ENCODE measurements at regions not wholly inside any gene's neighbourhood (a gene's known extent, or its start where the extent isn't known, plus 50 kb on each side); places are given as distances from the start of the nearest gene placed in this dataset.

- H3F3A ChIP-seq (ENCODE audit: insufficient read depth) = no peaks in the 10 kb centered on the region
- no peak overlapping the region for H3K9ac ChIP-seq
- WGBS, 2 experiments (ENCODE audit: low coverage in 1 of 2, low lambda C conversion rate in 2 of 2, missing lambda C conversion rate in 2 of 2) = 39 to 43% methylated on average over 13 of the region's 13 CpGs
- no peaks in the 10 kb centered on the region for H3K9me2 ChIP-seq (ENCODE audit: insufficient read depth)
- H3K4me2 ChIP-seq (ENCODE audit: unreplicated experiment) = no peak overlapping the region
- H3K4me3 ChIP-seq = no peak overlapping the region
- TF ChIP-seq EZH2phosphoT487 (IDR thresholded peaks at IDR 0.05; ENCODE audit: insufficient read depth, low read depth) (no peak), EZH2 (IDR thresholded peaks at IDR 0.05; ENCODE audit: insufficient read depth, poor library complexity, severe bottlenecking) (no peak)
- DNase-seq = no peak
- H3K4me1 ChIP-seq (ENCODE audit: insufficient read depth) = no peaks in the 10 kb centered on the region
- H3K27me3 ChIP-seq (replicated peaks; ENCODE audit: insufficient read depth) = no peaks in the 10 kb centered on the region
- no peaks in the 10 kb centered on the region for H3K79me2 ChIP-seq (ENCODE audit: insufficient read depth)
- in situ Hi-C loops (cut with MboI) = no loop called here
- H3K36me3 ChIP-seq (ENCODE audit: low read depth) = no peaks in the 10 kb centered on the region
- H3K9me3 ChIP-seq (ENCODE audit: low read depth) = no peaks in the 10 kb centered on the region
- no peaks in the 10 kb centered on the region for H4K20me1 ChIP-seq (ENCODE audit: insufficient read depth)
- no peak overlapping the region for H3K27ac ChIP-seq
- H2AFZ ChIP-seq = no peak overlapping the region
Measured at GRCh38 chr16:26605626-26606271, 461.0 kb upstream of the C16orf82 start.

- H3K4me3 ChIP-seq = no peak overlapping the region
- TF ChIP-seq EZH2 (IDR thresholded peaks at IDR 0.05; ENCODE audit: insufficient read depth, poor library complexity, severe bottlenecking) = no peak
- TF ChIP-seq EZH2phosphoT487 (IDR thresholded peaks at IDR 0.05; ENCODE audit: insufficient read depth, low read depth) = no peak
- H3F3A ChIP-seq (ENCODE audit: insufficient read depth) = no peaks in the 10 kb centered on the region
- no peaks in the 10 kb centered on the region for H3K79me2 ChIP-seq (ENCODE audit: insufficient read depth)
- no peaks in the 10 kb centered on the region for H3K9me2 ChIP-seq (ENCODE audit: insufficient read depth)
- no peaks in the 10 kb centered on the region for H3K27me3 ChIP-seq (replicated peaks; ENCODE audit: insufficient read depth)
- no peak overlapping the region for H3K9ac ChIP-seq
- no peaks in the 10 kb centered on the region for H4K20me1 ChIP-seq (ENCODE audit: insufficient read depth)
- no peak overlapping the region for H3K4me2 ChIP-seq (ENCODE audit: unreplicated experiment)
- H3K36me3 ChIP-seq (ENCODE audit: low read depth) = no peaks in the 10 kb centered on the region
- H3K4me1 ChIP-seq (ENCODE audit: insufficient read depth) = no peaks in the 10 kb centered on the region
- DNase-seq = no peak
- H3K27ac ChIP-seq = no peak overlapping the region
- H2AFZ ChIP-seq = no peak overlapping the region
- in situ Hi-C loops (cut with MboI) = no loop called here
- WGBS, 2 experiments (ENCODE audit: low coverage in 1 of 2, low lambda C conversion rate in 2 of 2, missing lambda C conversion rate in 2 of 2) = 12 to 18% methylated on average over 3 of the region's 3 CpGs
- H3K9me3 ChIP-seq (ENCODE audit: low read depth) = no peaks in the 10 kb centered on the region
Measured at GRCh38 chr16:26606381-26607150, 460.2 kb upstream of the C16orf82 start.

GRCh38 chr16:26614237-26614841, 452.4 kb upstream of the C16orf82 start:
- H3F3A ChIP-seq (ENCODE audit: insufficient read depth) = no peaks in the 10 kb centered on the region
- no peaks in the 10 kb centered on the region for H3K4me1 ChIP-seq (ENCODE audit: insufficient read depth)
- 21 to 24% methylated on average over 7 of the region's 7 CpGs for WGBS, 2 experiments (ENCODE audit: low coverage in 1 of 2, low lambda C conversion rate in 2 of 2, missing lambda C conversion rate in 2 of 2)
- no peaks in the 10 kb centered on the region for H3K9me3 ChIP-seq (ENCODE audit: low read depth)
- no peak for DNase-seq
- no peaks in the 10 kb centered on the region for H3K27me3 ChIP-seq (replicated peaks; ENCODE audit: insufficient read depth)
- no peaks in the 10 kb centered on the region for H3K79me2 ChIP-seq (ENCODE audit: insufficient read depth)
- H3K9me2 ChIP-seq (ENCODE audit: insufficient read depth) = no peaks in the 10 kb centered on the region
- TF ChIP-seq EZH2phosphoT487 (IDR thresholded peaks at IDR 0.05; ENCODE audit: insufficient read depth, low read depth) (no peak), EZH2 (IDR thresholded peaks at IDR 0.05; ENCODE audit: insufficient read depth, poor library complexity, severe bottlenecking) (no peak)
- no peak overlapping the region for H3K9ac ChIP-seq
- no peak overlapping the region for H3K4me2 ChIP-seq (ENCODE audit: unreplicated experiment)
- H2AFZ ChIP-seq = no peak overlapping the region
- no peaks in the 10 kb centered on the region for H3K36me3 ChIP-seq (ENCODE audit: low read depth)
- in situ Hi-C loops (cut with MboI) = no loop called here
- no peaks in the 10 kb centered on the region for H4K20me1 ChIP-seq (ENCODE audit: insufficient read depth)
- H3K4me3 ChIP-seq = no peak overlapping the region
- no peak overlapping the region for H3K27ac ChIP-seq

- no peaks in the 10 kb centered on the region for H3K27me3 ChIP-seq (replicated peaks; ENCODE audit: insufficient read depth)
- no peak overlapping the region for H3K9ac ChIP-seq
- H3K4me1 ChIP-seq (ENCODE audit: insufficient read depth) = no peaks in the 10 kb centered on the region
- no peaks in the 10 kb centered on the region for H3K9me2 ChIP-seq (ENCODE audit: insufficient read depth)
- WGBS, 2 experiments (ENCODE audit: low coverage in 1 of 2, low lambda C conversion rate in 2 of 2, missing lambda C conversion rate in 2 of 2) = 17 to 43% methylated on average over 2 of the region's 2 CpGs
- H4K20me1 ChIP-seq (ENCODE audit: insufficient read depth) = no peaks in the 10 kb centered on the region
- H3K4me3 ChIP-seq = no peak overlapping the region
- in situ Hi-C loops (cut with MboI) = no loop called here
- H3K79me2 ChIP-seq (ENCODE audit: insufficient read depth) = no peaks in the 10 kb centered on the region
- H3K27ac ChIP-seq = no peak overlapping the region
- H2AFZ ChIP-seq = no peak overlapping the region
- H3K4me2 ChIP-seq (ENCODE audit: unreplicated experiment) = no peak overlapping the region
- H3K9me3 ChIP-seq (ENCODE audit: low read depth) = no peaks in the 10 kb centered on the region
- no peaks in the 10 kb centered on the region for H3F3A ChIP-seq (ENCODE audit: insufficient read depth)
- DNase-seq = no peak
- no peaks in the 10 kb centered on the region for H3K36me3 ChIP-seq (ENCODE audit: low read depth)
- TF ChIP-seq EZH2phosphoT487 (IDR thresholded peaks at IDR 0.05; ENCODE audit: insufficient read depth, low read depth) (no peak), EZH2 (IDR thresholded peaks at IDR 0.05; ENCODE audit: insufficient read depth, poor library complexity, severe bottlenecking) (no peak)
Measured at GRCh38 chr16:26623442-26623841, 443.3 kb upstream of the C16orf82 start.
